IPS-NIHi7 (cell line): ENCODE measurements at regions not wholly inside any gene's neighbourhood (a gene's known extent, or its start where the extent isn't known, plus 50 kb on each side); places are given as distances from the start of the nearest gene placed in this dataset.
"Not testable (repeated sequence)": the region's sequence is repeated elsewhere in the genome, so short reads cannot be mapped to it uniquely, and the experiment has no call there.

Source experiments
- DNase-seq: peaks from one replicate; pipeline ENCODE4 v3.0.0; 2012; ENCODE audit warnings: mixed read lengths; ENCODE audit errors: extremely low spot score

- no peak for DNase-seq
Observed at GRCh38 chr14:56996721-56997399, 186.6 kb upstream of the OTX2 start.

- no peak for DNase-seq
Observed at GRCh38 chr14:56995010-56995409, 184.7 kb upstream of the OTX2 start.

- DNase-seq: no peak
Observed at GRCh38 chr14:56992332-56992820, 182.1 kb upstream of the OTX2 start.

GRCh38 chr14:56990991-56991627 is 180.8 kb upstream of the OTX2 start:
- not testable (repeated sequence) for DNase-seq

- DNase-seq: no peak
Observed at GRCh38 chr14:56989359-56989758, 179.1 kb upstream of the OTX2 start.

- DNase-seq: no peak
Observed at GRCh38 chr14:56979936-56980335, 169.7 kb upstream of the OTX2 start.

GRCh38 chr14:56976211-56976610 is 165.9 kb upstream of the OTX2 start:
- no peak for DNase-seq

GRCh38 chr14:56975521-56975920 is 165.2 kb upstream of the OTX2 start:
- DNase-seq: no peak

- DNase-seq: no peak
Observed at GRCh38 chr14:56972948-56973347, 162.7 kb upstream of the OTX2 start.

- DNase-seq: no peak
Observed at GRCh38 chr14:56964895-56965294, 154.6 kb upstream of the OTX2 start.

- DNase-seq: no peak
Observed at GRCh38 chr14:56963381-56963780, 153.1 kb upstream of the OTX2 start.

- DNase-seq: no peak
Observed at GRCh38 chr14:56962444-56963080, 152.3 kb upstream of the OTX2 start.

- no peak for DNase-seq
Observed at GRCh38 chr14:56959869-56960268, 149.6 kb upstream of the OTX2 start.

GRCh38 chr14:56959121-56959520 is 148.8 kb upstream of the OTX2 start:
- DNase-seq: no peak

GRCh38 chr14:56956182-56956581 is 145.9 kb upstream of the OTX2 start:
- no peak for DNase-seq

GRCh38 chr14:56955745-56956144 is 145.5 kb upstream of the OTX2 start:
- DNase-seq: no peak

GRCh38 chr14:56953884-56954283 is 143.6 kb upstream of the OTX2 start:
- DNase-seq: no peak

GRCh38 chr14:56952766-56953473 is 142.6 kb upstream of the OTX2 start:
- no peak for DNase-seq

- DNase-seq: no peak
Observed at GRCh38 chr14:56949828-56950227, 139.5 kb upstream of the OTX2 start.

- no peak for DNase-seq
Observed at GRCh38 chr14:56945291-56945690, 135.0 kb upstream of the OTX2 start.

- no peak for DNase-seq
Observed at GRCh38 chr14:56944397-56944796, 134.1 kb upstream of the OTX2 start.

- no peak for DNase-seq
Observed at GRCh38 chr14:56933446-56933845, 123.2 kb upstream of the OTX2 start.
